Posterior vena cava (tissue), 2 donors: ENCODE measurements at regions not wholly inside any gene's neighbourhood (a gene's known extent, or its start where the extent isn't known, plus 50 kb on each side); places are given as distances from the start of the nearest gene placed in this dataset.

Experiments used
- DNase-seq: peaks from one replicate; pipeline ENCODE4 v3.0.0-alpha.2; 2020; ENCODE audit warnings: low spot score
- intact Hi-C, 2 donors: fragments of 100-400 bp; cut with DNase I; formaldehyde crosslinking; loops; one replicate each; pipeline versions ENCODE4 v1.14.1 to v1.14.2; 2022 to 2023
- donor health status: DM: yes; HTN: yes; CAD: no.
- donor health status: DM: yes; HTN: yes; CAD: no.

GRCh38 chr11:98965775-98966174, 55.0 kb upstream of the CNTN5 start:
- no peak for DNase-seq
- intact Hi-C loops = no loop called here

DNA sequence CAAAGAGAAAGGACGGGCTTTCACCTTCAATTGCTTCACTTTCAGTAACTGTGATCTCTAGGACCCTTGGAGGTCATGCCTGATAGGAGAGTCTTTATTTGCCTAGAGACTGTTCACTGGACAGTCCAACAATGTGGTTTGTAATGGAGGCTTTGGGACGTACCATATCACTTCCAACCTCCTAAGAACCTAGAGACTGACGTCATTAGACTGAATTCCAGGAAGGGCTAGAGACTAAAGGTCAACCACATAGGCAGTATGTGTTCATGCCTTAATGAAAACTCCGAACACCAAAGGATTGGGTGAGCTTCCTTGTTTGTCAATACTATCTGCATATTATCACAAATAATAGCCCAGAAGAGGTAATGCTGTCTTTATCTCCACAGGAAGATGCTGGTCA, 53.7 kb upstream of the CNTN5 start:
- no peak for DNase-seq
- intact Hi-C loops = no loop called here
